WI38 (cell line): ENCODE measurements at regions not wholly inside any gene's neighbourhood (a gene's known extent, or its start where the extent isn't known, plus 50 kb on each side); places are given as distances from the start of the nearest gene placed in this dataset.
"Not testable (repeated sequence)": the region's sequence is repeated elsewhere in the genome, so short reads cannot be mapped to it uniquely, and the experiment has no call there.

Experiments used
- H3K4me3 ChIP-seq: 2 replicates; pipeline ENCODE4 v1.5.1; 2011; ENCODE audit warnings: low read depth, mild to moderate bottlenecking, control low read depth, low read length
- TF ChIP-seq, protein P1 (sequence below): IDR thresholded peaks from 2 replicates; pipeline ENCODE4 v1.5.1; 2012; ENCODE audit warnings: low read depth, mild to moderate bottlenecking, control low read depth, low read length

DNA sequence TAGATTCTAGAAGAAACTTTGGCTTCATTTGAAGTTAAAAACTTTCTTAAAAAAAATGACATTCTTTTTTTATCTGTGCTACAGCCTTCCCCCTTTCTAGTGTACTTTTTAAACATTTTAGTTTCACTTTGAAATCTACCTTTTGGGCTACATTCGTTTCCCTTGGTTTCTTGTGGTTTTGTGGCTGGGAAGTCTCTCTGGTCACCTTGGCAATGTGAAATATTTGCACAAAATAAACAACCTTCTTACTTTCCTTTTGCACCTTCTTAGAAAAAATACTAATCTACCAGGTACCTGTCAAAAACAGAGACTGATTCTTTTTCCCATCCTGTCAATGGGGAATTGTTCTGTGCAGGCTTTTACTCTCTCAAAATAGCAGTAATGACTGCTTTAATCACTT is 350.2 kb downstream of the GATA3 start:
- TF ChIP-seq, protein P1, sequence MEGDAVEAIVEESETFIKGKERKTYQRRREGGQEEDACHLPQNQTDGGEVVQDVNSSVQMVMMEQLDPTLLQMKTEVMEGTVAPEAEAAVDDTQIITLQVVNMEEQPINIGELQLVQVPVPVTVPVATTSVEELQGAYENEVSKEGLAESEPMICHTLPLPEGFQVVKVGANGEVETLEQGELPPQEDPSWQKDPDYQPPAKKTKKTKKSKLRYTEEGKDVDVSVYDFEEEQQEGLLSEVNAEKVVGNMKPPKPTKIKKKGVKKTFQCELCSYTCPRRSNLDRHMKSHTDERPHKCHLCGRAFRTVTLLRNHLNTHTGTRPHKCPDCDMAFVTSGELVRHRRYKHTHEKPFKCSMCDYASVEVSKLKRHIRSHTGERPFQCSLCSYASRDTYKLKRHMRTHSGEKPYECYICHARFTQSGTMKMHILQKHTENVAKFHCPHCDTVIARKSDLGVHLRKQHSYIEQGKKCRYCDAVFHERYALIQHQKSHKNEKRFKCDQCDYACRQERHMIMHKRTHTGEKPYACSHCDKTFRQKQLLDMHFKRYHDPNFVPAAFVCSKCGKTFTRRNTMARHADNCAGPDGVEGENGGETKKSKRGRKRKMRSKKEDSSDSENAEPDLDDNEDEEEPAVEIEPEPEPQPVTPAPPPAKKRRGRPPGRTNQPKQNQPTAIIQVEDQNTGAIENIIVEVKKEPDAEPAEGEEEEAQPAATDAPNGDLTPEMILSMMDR, result no peak
- no peak overlapping the region for H3K4me3 ChIP-seq

DNA sequence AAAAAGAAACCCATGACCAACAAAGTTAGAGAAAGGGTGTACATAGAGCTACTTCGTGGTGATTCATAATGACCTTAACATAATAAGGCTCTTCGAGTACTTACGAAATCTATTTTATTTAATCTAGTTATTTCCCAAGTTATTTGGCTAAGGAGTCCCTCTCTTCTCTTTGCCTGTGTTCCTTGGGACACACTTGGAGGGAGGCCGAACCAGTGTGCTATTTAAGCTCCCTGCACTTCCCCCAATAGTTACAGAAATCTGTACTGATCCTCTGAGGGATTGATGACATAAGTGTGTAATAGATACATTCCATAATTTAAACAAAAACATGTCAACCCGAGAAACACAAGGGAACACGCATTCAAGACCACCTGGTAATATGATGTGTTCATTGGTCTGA is 351.1 kb downstream of the GATA3 start:
- no peak overlapping the region for H3K4me3 ChIP-seq
- TF ChIP-seq, protein P1, result no peak

DNA sequence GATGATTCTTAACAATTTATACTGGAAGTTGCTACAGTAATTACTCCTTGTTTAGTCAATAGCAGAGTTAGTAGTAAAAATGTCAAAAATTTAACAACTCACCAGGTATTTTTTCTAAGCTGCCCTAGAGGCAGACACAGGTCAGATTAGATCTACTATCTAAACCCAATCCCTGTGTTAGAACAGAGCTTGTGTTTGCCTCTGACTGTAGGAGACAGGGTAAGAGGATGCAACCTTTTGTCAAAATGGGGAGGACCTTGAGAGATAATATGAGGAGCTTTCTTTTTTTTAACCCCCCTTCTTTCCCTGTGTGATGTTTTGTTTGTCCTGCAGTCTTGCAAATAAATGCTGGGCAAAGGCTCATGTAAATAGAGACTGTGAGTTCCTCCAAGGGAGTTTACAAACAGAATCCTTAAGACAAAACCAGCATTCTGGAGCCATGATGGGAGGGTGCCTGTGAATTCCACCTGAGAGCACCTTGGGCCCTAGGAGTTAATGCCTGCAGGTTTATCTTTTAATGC is 353.1 kb downstream of the GATA3 start:
- TF ChIP-seq, protein P1, result no peak
- H3K4me3 ChIP-seq, result no peak overlapping the region

DNA sequence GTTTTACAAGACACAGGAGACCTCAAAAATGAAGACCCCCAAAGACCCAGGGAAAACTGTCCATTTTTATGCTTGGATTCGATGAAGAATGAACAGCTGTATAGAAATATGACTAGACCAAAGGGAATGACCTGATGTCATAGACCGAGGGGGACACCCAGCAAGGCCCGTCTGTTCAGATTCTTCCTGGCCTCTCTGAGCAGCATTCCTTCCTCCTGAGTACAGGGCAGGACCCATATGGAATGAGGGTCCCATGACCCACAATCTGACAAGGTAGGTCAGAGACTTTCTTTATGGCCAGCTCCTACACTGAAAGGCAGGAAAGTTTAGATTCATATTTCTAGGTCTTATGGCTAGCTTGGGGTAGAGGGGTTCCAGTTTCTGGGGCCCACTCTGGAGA is 356.0 kb downstream of the GATA3 start:
- TF ChIP-seq, protein P1, result no peak
- H3K4me3 ChIP-seq, result no peak overlapping the region

DNA sequence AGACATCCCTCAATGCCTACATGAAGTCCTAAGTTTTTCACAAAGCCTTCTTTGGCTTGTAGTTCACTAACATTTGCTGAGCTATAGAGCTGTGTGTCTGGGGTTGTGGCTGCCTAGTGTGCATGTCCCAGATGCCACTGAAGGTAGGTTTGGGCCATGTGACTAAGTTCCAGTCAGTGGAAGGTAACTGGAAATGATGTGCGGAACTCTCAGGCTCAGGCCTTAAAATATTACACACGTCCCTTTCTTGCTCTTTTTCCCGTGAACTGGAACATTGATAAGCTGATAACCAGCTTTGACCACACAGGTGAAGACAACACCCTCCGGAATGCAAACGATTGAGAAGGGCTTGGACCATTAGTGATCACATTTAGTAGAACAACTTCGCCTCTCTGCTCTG is 358.1 kb downstream of the GATA3 start:
- H3K4me3 ChIP-seq, result no peak overlapping the region
- TF ChIP-seq, protein P1, result no peak

DNA sequence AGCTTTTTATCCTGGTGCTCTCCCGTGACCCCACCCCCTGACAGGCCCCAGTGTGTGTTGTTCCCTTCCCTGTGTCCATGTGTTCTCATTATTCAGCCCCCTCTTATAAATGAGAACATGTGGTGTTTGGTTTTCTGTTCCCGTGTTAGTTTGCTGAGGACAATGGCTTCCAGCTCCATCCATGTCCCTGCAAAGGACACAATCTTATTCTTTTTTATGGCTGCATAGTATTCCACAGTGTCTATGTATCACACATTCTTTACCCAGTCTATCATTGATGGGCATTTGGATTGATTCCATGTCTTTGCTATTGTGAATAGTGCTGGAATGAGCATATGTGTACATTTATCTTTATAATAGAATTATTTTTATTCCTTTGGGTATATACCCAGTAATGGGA is 360.5 kb downstream of the GATA3 start:
- H3K4me3 ChIP-seq, result not testable (repeated sequence)

DNA sequence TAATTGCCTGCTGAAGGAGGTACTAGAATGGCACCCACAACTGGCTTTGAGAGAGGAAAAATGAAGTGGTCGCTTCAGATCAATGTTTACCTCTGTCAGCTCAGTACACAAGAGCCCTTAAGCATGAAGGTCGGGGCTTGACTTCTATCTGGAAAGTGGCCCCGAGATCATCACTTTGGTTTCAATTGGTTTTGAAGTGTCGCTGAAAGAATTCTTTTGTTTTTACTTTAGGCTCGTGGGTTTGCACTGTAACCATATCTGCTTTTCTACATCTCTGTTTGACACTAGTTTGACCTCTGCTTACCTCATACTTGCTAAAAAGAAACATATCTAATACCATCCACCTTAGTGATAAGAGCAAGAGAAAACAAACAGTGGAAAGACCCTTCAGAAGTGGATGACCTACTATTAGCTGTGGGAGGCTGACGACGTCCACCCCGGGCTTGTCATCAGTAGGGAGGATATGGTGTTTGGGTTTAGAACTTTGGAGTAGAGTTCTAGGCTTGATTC is 361.8 kb downstream of the GATA3 start:
- H3K4me3 ChIP-seq, result no peak overlapping the region
- TF ChIP-seq, protein P1, result no peak

DNA sequence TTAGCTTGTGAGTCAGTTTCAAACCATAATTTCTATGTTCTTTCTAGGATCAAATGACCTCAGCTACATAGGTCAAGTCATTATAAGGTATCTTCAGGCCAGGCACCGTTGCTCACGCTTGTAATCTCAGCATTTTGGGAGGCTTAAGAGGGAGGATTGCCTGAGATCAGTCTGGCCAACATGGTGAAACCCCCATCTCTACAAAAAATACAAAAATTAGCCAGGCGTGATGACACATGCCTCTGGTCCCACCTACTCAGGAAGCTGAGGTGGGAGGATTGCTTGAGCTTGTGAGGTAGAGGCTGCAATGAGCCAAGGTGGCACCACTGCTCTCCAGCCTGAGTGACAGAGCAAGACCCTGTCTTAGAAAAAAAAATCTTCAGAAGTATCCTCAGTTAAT is 362.3 kb downstream of the GATA3 start:
- TF ChIP-seq, protein P1, result no peak
- no peak overlapping the region for H3K4me3 ChIP-seq
